DMS153 treated with DMSO at 0.1 percent for 48 hours (cell line): ENCODE measurements at regions not wholly inside any gene's neighbourhood (a gene's known extent, or its start where the extent isn't known, plus 50 kb on each side); places are given as distances from the start of the nearest gene placed in this dataset.

Source experiments
- DNase-seq: peaks from one replicate; lab custom pipeline; 2025; ENCODE audit not compliant: unreplicated experiment; lab: John Stamatoyannopoulos, UW

GRCh38 chr3:86178095-86178494, 812.9 kb downstream of the VGLL3 start:
- no peak for DNase-seq

- no peak for DNase-seq
These were observed 814.5 kb downstream of the VGLL3 start for GRCh38 chr3:86176445-86176784.

- DNase-seq, result peak; percentile 34
These were observed 815.1 kb downstream of the VGLL3 start for GRCh38 chr3:86175593-86176444.

- no peak for DNase-seq
These were observed 815.9 kb downstream of the VGLL3 start for GRCh38 chr3:86175051-86175536.

GRCh38 chr3:86173401-86173800, 817.5 kb downstream of the VGLL3 start:
- no peak for DNase-seq

- DNase-seq, result no peak
These were observed 822.4 kb downstream of the VGLL3 start for GRCh38 chr3:86168512-86168911.

GRCh38 chr3:86162521-86162920, 828.4 kb downstream of the VGLL3 start:
- DNase-seq, result no peak

GRCh38 chr3:86161493-86161892, 829.5 kb downstream of the VGLL3 start:
- DNase-seq, result no peak

- DNase-seq, result no peak
These were observed 838.3 kb downstream of the VGLL3 start for GRCh38 chr3:86152620-86153019.

- no peak for DNase-seq
These were observed 841.9 kb downstream of the VGLL3 start for GRCh38 chr3:86149054-86149453.

GRCh38 chr3:86147119-86147518, 843.8 kb downstream of the VGLL3 start:
- DNase-seq, result no peak

GRCh38 chr3:86126552-86126951, 864.4 kb downstream of the VGLL3 start:
- DNase-seq, result no peak
